DOHH2 (cell line): ENCODE measurements at regions not wholly inside any gene's neighbourhood (a gene's known extent, or its start where the extent isn't known, plus 50 kb on each side); places are given as distances from the start of the nearest gene placed in this dataset.

Experiments used
- CTCF ChIP-seq: fragments of 200-600 bp; sonication (generic); IDR thresholded peaks from one replicate; pipeline ENCODE4 v1.5.1; 2014; ENCODE audit warnings: antibody characterized with exemption, mild to moderate bottlenecking, low read depth, low read length; ENCODE audit not compliant: poor library complexity, severe bottlenecking
- EZH2phosphoT487 ChIP-seq: fragments of 200-600 bp; sonication (generic); IDR thresholded peaks from 2 replicates; pipeline ENCODE4 v1.6.1; 2017; ENCODE audit warnings: borderline replicate concordance, mild to moderate bottlenecking, antibody characterized with exemption, low read length, moderate library complexity, mixed read lengths

- TF ChIP-seq CTCF, result no peak
- no peak for TF ChIP-seq EZH2phosphoT487
Observed at GRCh38 chr2:138213084-138213483, 248.8 kb downstream of the HNMT start.
